Type B pancreatic cell (in vitro differentiated cells): ENCODE measurements at regions not wholly inside any gene's neighbourhood (a gene's known extent, or its start where the extent isn't known, plus 50 kb on each side); places are given as distances from the start of the nearest gene placed in this dataset.
"Not testable (repeated sequence)": the region's sequence is repeated elsewhere in the genome, so short reads cannot be mapped to it uniquely, and the experiment has no call there.

ENCODE experiments used
- DNase-seq: peaks from one replicate; pipeline ENCODE4 v3.0.0; 2021; ENCODE audit warnings: mixed read lengths; ENCODE audit not compliant: unreplicated experiment; ENCODE audit errors: extremely low spot score
- H3K27ac Mint-ChIP-seq: 2 replicates; pipeline ENCODE4 v1.8.0; 2021; ENCODE audit warnings: mild to moderate bottlenecking, mixed read lengths
- H3K27me3 Mint-ChIP-seq: 2 replicates; pipeline ENCODE4 v1.8.0; 2021; ENCODE audit warnings: mixed read lengths
- H3K36me3 Mint-ChIP-seq: 2 replicates; pipeline ENCODE4 v1.8.0; 2021; ENCODE audit warnings: mixed read lengths
- H3K4me1 Mint-ChIP-seq: one replicate; pipeline ENCODE4 v1.8.0; 2021; ENCODE audit warnings: mixed read lengths; ENCODE audit not compliant: unreplicated experiment
- H3K4me3 Mint-ChIP-seq: 2 replicates; pipeline ENCODE4 v1.8.0; 2021; ENCODE audit warnings: mild to moderate bottlenecking, mixed read lengths
- H3K9me3 Mint-ChIP-seq: 2 replicates; pipeline ENCODE4 v1.8.0; 2021; ENCODE audit warnings: mixed read lengths
- TF ChIP-seq, protein P1 (sequence below): fragments of 200-600 bp; sonication (generic); conservative IDR thresholded peaks from 2 replicates; pipeline ENCODE4 v1.5.0; 2021; ENCODE audit warnings: antibody characterized with exemption, mild to moderate bottlenecking

DNA sequence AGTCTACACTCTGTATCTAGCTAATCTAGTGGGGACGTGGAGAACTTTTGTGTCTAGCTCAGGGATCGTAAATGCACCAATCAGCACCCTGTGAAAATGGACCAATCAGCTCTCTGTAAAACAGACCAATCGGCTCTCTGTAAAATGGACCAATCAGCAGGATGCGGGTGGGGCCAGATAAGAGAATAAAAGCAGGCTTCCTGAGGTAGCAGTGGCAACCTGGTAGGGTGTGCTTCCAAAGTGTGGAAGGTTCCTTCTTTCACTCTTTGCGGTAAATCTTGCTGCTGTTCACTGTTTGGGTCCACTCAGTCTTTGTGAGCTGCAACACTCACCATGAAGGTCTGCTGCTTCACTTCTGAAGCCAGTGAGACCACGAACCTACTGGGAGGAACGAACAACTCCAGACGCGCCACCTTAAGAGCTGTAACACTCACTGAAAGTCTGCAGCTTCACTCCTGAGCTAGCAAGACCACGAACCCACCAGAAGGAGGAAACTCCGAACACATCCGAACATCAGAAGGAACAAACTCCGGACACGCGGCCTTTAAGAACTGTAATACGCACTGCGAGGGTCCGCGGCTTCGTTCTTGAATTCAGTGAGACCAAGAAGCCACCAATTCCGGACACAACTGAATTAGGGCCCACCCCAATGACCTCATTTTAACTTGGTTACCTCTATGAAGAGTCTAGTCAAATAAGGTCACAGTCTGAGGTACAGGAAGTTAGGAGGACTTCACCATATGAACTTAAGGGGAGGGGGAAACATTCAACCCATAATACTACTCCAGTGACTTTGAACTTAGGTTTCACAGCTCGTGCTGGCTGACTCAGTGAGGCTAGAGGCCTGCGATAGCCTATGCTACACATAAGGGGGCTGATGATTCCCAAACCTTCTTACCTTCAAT lies 59.8 kb upstream of the LPGAT1 start:
- not testable (repeated sequence) for H3K27me3 Mint-ChIP-seq, H3K9me3 Mint-ChIP-seq, DNase-seq, H3K36me3 Mint-ChIP-seq
- Mint-ChIP-seq H3K4me1 (peaks cover 29% of the 10 kb centered on the region), H3K4me3 (peak overlapping the region; percentile 76), H3K27ac (peak overlapping the region; percentile 19)

DNA sequence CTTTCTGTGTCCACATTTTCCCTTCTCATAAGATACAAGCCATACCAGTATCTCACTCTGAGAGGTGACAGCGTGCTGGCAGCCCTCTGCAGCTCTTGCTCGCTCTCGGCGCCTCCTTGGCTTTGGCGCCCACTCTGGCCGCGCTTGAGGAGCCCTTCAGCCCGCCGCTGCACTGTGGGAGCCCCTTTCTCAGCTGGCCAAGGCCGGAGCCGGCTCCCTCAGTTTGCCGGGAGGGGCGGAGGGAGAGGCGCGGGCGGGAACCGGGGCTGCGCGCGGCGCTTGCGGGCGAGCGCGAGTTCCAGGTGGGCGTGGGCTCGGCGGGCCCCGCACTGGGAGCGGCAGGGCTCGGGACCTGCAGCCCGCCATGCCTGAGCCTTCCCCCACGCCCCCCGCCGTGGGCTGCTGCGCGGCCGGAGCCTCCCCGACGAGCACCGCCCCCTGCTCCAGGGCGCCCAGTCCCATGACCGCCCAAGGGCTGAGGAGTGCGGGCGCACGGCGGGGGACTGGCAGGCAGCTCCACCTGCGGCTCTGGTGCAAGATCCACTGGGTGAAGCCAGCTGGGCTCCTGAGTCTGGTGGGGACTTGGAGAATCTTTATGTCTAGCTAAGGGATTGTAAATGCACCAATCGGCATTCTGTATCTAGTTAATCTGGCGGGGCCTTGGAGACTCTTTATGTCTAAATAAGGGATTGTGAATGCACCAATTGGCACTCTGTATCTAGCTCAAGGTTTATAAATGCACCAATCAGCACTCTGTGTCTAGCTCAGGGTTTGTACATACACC lies 58.9 kb upstream of the LPGAT1 start:
- H3K4me1 Mint-ChIP-seq: peaks cover 29% of the 10 kb centered on the region
- not testable (repeated sequence) for H3K36me3 Mint-ChIP-seq, H3K9me3 Mint-ChIP-seq, H3K27me3 Mint-ChIP-seq
- peak overlapping the region; percentile 19 for H3K27ac Mint-ChIP-seq
- DNase-seq: peak; percentile 74
- peak overlapping the region; percentile 84 for H3K4me3 Mint-ChIP-seq

DNA sequence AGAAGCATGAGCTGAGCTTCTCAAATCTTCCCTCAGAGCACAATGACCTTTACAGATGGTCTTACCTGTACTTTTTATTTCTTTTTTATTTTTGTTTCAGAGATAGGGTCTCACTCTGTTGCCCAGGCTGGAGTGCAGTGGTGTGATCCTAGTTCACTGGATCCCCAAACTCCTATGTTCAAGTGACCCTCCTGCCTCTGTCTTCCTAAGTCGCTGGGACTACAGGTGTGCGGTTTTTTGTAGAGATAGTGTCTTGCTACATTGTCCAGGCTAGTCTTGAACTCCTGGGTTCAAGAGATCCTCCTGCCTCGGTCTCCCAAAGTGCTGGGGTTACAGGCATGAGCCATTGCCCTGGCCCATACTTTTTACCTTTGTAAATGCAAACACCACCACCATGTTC lies 56.0 kb upstream of the LPGAT1 start:
- DNase-seq: no peak
- H3K36me3 Mint-ChIP-seq: no peaks in the 10 kb centered on the region
- TF ChIP-seq, protein P1, sequence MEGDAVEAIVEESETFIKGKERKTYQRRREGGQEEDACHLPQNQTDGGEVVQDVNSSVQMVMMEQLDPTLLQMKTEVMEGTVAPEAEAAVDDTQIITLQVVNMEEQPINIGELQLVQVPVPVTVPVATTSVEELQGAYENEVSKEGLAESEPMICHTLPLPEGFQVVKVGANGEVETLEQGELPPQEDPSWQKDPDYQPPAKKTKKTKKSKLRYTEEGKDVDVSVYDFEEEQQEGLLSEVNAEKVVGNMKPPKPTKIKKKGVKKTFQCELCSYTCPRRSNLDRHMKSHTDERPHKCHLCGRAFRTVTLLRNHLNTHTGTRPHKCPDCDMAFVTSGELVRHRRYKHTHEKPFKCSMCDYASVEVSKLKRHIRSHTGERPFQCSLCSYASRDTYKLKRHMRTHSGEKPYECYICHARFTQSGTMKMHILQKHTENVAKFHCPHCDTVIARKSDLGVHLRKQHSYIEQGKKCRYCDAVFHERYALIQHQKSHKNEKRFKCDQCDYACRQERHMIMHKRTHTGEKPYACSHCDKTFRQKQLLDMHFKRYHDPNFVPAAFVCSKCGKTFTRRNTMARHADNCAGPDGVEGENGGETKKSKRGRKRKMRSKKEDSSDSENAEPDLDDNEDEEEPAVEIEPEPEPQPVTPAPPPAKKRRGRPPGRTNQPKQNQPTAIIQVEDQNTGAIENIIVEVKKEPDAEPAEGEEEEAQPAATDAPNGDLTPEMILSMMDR: no peak
- peaks cover 2% of the 10 kb centered on the region for H3K9me3 Mint-ChIP-seq
- no peak overlapping the region for H3K4me3 Mint-ChIP-seq
- peaks cover 3% of the 10 kb centered on the region for H3K27me3 Mint-ChIP-seq
- no peak overlapping the region for H3K27ac Mint-ChIP-seq
- peaks cover 29% of the 10 kb centered on the region for H3K4me1 Mint-ChIP-seq

DNA sequence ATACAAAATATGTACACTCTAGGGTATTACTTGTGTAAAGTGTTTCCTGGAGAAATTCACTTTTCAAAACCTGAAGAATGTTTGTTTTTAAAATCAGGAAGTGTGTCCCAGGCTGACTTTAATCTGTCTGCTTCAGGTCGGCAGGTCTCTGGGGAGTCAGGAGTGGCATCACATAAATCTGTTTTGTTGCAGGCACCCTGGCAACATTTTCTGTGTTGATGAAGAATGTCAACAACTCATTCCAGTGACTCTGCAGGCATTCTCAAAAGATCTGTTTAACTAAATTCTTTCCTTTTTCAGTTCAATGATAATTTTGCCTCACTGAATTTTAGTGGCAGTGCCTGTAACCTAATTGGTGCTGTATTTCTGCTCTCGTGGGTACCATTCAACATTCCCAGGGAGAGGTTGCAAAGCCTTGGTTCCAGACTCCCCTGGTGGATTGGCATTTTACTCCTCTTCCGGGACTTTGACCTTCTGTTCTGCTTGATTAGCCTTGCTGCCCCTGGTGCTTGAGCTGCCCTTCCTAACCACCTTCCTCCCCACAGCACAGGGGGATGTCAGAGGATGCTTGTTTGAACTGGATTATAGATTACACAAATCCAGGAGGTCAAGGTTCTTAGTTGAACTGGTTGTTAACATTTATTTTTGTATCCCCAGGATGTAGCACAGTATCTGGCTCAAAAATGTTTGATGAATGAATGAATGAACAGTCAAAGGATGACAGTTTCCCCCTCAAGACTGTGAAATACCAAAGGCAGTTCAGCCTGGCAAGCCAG lies 55.4 kb upstream of the LPGAT1 start:
- Mint-ChIP-seq H3K27me3 (peaks cover 3% of the 10 kb centered on the region), H3K4me3 (no peak overlapping the region), H3K36me3 (no peaks in the 10 kb centered on the region), H3K9me3 (peaks cover 5% of the 10 kb centered on the region), H3K4me1 (peaks cover 29% of the 10 kb centered on the region), H3K27ac (no peak overlapping the region)
- TF ChIP-seq, protein P1: no peak
- DNase-seq: no peak

DNA sequence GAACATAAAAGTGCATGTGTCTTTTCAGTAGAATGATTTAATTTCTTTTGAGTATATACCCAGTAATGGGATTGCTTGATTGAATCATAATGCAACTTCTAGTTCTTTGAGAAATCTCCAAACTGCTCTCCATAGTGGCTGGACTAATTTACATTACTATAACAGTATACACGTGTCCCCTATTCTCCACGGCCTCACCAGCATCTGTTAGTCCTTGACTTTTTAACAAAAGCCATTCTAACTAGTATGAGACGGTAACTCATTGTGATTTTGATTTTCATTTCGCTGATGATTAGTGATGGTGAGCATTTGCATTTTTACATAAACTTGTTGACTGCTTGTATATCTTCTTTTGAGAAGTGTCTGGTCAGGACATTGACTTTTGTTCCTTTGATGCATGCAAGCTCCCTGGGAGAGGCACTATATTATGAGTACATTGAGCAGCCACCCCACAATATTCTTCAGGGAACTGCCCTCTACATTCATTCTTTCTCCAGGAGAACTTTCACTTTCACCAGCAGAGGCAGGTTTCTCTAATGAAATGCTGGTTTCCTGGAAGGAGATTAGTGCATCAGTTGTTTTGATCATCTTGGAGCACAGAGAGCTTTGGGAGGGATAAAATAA lies 51.9 kb upstream of the LPGAT1 start:
- H3K4me1 Mint-ChIP-seq: peaks cover 13% of the 10 kb centered on the region
- TF ChIP-seq, protein P1: no peak
- H3K36me3 Mint-ChIP-seq: no peaks in the 10 kb centered on the region
- no peak overlapping the region for H3K4me3 Mint-ChIP-seq
- H3K27ac Mint-ChIP-seq: no peak overlapping the region
- H3K9me3 Mint-ChIP-seq: peaks cover 5% of the 10 kb centered on the region
- no peak for DNase-seq
- no peaks in the 10 kb centered on the region for H3K27me3 Mint-ChIP-seq
